Left lung (tissue), 4 donors: ENCODE measurements at regions not wholly inside any gene's neighbourhood (a gene's known extent, or its start where the extent isn't known, plus 50 kb on each side); places are given as distances from the start of the nearest gene placed in this dataset.
A peak's percentile ranks its signal among the peaks of the same experiment; 100 is the strongest.

ENCODE experiments used
- ATAC-seq: fragments of 200-7000 bp; cut with Tn5 transposase; one replicate; pipeline ENCODE4 v1.9.1; 2020; ENCODE audit warnings: moderate library complexity
- DNase-seq, 4 donors: peaks; one replicate each; pipeline ENCODE4 v3.0.0-alpha.2; 2013 to 2020
- H3K27ac ChIP-seq, 2 donors: fragments of 200-600 bp; sonication (generic) in 1 of 2; one replicate each; pipeline versions ENCODE4 v1.5.0 to v1.8.0; 2020 to 2021
- H3K27me3 ChIP-seq, 2 donors: fragments of 200-600 bp; sonication (generic) in 1 of 2; one replicate each; pipeline versions ENCODE4 v1.5.0 to v1.8.0; 2020 to 2021
- H3K36me3 ChIP-seq, 2 donors: fragments of 200-600 bp; sonication (generic) in 1 of 2; one replicate each; pipeline versions ENCODE4 v1.5.0 to v1.8.0; 2020 to 2021
- H3K4me1 ChIP-seq, 2 donors: fragments of 200-600 bp; one replicate each; pipeline ENCODE4 v1.8.0; 2021
- H3K4me3 ChIP-seq, 2 donors: fragments of 200-600 bp; sonication (generic) in 1 of 2; one replicate each; pipeline versions ENCODE4 v1.5.0 to v1.8.0; 2020 to 2021; ENCODE audit warnings: mild to moderate bottlenecking in 1 of 2
- H3K9me3 ChIP-seq, 2 donors: fragments of 200-600 bp; sonication (generic) in 1 of 2; one replicate each; pipeline versions ENCODE4 v1.5.0 to v1.8.0; 2020 to 2021
- intact Hi-C, 2 donors: fragments of 100-400 bp; cut with DNase I; formaldehyde crosslinking; loops; one replicate each; pipeline versions ENCODE4 v1.11.2 to v1.14.2; 2022
- TF ChIP-seq, protein P1 (sequence below), 2 donors: fragments of 200-600 bp; sonication (generic) in 1 of 2; IDR thresholded peaks; one replicate each; pipeline versions ENCODE4 v1.5.0 to v1.8.0; 2021; ENCODE audit warnings: antibody characterized with exemption in 2 of 2
- donor health status: DM: no; HTN: yes; CAD: no.
- donor health status: DM: no; HTN: no; CAD: no.

DNA sequence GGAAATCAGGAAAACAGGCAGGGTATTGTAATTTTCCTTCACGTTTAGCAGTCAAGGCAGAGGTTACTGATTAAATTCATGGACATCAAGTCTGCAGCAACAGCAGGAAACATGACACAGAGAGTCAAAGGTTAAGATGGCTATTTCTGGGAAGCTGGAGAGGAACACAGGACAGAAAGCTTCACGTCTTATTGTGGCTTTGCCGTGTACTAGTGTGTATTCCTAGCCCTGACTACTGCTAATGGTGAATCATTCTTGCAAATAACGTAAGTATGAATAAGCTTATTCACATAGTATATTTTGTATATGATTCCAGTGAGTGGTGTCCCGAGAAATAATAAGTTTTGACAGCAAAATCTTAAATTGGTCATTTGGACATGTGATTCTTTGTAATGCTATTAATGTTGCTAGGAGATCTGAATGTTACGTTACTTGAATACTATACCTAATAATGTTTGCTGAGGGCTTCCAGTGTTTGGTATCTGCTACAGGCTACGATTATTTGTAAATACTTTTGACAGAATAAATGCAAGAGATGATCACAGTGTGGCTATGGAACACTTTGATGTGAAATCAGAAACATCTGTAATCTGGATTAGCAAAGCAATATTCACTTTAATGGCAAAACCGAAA is 77.4 kb downstream of the DISP1 start:
- no peak for ATAC-seq
- Histone ChIP-seq H3K27me3 (no peaks in the 10 kb centered on the region), H3K4me3 (no peak overlapping the region), H3K9me3 (no peaks in the 10 kb centered on the region), H3K27ac (no peak overlapping the region), H3K4me1 (peaks cover 0 to 3% of the 10 kb centered on the region in 2 donors), H3K36me3 (no peaks in the 10 kb centered on the region)
- intact Hi-C loops = no loop called here
- TF ChIP-seq, protein P1, sequence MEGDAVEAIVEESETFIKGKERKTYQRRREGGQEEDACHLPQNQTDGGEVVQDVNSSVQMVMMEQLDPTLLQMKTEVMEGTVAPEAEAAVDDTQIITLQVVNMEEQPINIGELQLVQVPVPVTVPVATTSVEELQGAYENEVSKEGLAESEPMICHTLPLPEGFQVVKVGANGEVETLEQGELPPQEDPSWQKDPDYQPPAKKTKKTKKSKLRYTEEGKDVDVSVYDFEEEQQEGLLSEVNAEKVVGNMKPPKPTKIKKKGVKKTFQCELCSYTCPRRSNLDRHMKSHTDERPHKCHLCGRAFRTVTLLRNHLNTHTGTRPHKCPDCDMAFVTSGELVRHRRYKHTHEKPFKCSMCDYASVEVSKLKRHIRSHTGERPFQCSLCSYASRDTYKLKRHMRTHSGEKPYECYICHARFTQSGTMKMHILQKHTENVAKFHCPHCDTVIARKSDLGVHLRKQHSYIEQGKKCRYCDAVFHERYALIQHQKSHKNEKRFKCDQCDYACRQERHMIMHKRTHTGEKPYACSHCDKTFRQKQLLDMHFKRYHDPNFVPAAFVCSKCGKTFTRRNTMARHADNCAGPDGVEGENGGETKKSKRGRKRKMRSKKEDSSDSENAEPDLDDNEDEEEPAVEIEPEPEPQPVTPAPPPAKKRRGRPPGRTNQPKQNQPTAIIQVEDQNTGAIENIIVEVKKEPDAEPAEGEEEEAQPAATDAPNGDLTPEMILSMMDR (IDR thresholded peaks at IDR 0.05) = no peak
- DNase-seq = no peak

DNA sequence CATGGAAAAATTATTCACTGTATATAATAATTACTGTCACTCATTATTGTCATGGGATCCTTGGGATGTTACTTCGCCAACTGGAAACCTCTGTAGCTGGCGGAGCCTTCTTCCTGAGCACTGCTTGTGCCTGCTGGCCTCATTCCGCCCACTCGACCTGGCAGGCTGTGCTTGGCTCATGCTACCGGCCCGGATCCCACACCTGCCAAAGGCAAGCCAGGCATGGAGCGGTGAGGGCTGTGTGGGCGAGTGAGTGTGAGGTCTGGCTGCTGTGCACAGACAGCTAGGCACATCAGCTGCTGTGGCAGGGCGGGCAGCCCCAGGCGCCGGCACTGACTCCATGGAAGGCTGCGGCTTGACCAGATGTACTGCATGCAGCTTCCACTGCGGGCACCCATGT is 78.4 kb downstream of the DISP1 start:
- Histone ChIP-seq H3K27ac (no peak overlapping the region), H3K4me1 (peaks cover 0 to 5% of the 10 kb centered on the region in 2 donors), H3K27me3 (no peaks in the 10 kb centered on the region), H3K36me3 (no peaks in the 10 kb centered on the region), H3K9me3 (no peaks in the 10 kb centered on the region), H3K4me3 (no peak overlapping the region)
- peak in 1 of 4 donors; percentile 69 for DNase-seq
- intact Hi-C loops = no loop called here
- TF ChIP-seq, protein P1 (IDR thresholded peaks at IDR 0.05) = no peak
- no peak for ATAC-seq

DNA sequence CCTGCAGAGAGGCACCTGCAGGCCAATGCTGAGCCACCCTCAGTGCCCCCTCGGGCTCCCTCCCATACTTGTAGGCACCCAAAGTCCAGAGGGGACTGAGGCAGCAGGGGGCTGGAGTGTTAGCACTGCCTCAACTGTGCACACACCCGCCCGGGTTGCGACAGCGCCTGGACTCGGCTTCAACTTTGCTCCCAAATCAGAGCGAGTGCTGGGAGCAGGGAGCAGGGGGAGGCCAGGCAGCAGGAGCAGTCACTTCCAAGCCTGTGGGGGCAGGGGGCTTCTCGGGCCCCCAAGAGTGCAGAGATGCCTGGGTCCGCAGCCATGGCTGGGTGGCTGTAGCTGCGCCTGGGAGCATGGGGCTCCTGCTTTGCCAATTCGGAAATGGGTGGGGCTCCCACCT is 79.5 kb downstream of the DISP1 start:
- Histone ChIP-seq H3K4me3 (no peak overlapping the region), H3K9me3 (no peaks in the 10 kb centered on the region), H3K36me3 (no peaks in the 10 kb centered on the region), H3K27ac (no peak overlapping the region), H3K4me1 (peaks cover 0 to 5% of the 10 kb centered on the region in 2 donors), H3K27me3 (no peaks in the 10 kb centered on the region)
- DNase-seq (peak in 1 of 4 donors; percentile 57), ATAC-seq (no peak)
- TF ChIP-seq, protein P1 (IDR thresholded peaks at IDR 0.05) = no peak
- intact Hi-C loops = no loop called here

DNA sequence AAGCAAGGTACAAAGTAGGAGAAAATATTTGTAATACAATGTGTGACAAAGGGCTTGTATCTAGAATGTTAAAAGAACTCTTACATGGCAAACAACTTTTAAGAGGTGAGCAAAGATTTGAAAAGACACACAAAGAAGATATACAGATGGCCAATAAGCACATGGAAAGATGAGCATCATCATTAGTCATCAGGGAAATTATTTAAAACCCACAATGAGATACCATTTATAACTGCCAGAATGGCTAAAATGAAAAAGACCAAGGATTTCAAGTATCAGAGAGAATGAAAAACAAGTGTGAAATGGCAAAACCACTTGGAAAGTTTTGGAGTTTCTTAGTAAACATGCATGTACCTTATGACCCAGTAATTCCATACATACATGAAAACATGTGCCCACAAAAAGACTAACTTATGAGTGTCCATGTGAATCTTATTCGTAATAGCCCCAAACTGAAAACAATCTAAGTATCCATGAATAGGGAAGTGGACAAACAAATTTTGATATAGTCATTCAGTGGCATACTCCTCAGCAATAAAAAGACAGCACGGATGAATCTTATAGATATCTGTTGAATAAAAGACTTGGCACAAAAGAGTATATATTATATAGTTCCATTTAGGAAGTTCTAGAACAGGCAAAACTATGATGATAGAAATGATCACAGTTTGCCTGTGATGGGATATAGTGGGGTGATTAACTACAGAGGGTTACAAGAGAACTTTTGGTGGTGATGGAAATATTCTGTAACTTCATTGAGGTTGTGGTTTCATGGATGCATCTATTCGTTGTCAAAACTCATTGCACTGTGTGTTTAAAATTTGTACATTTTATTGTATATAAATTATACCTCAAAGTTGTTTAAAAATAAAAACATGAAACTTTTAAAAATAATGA is 82.0 kb downstream of the DISP1 start:
- H3K27me3 ChIP-seq = no peaks in the 10 kb centered on the region
- ATAC-seq (no peak), DNase-seq (no peak)
- TF ChIP-seq, protein P1 (IDR thresholded peaks at IDR 0.05) = no peak
- intact Hi-C loops = no loop called here
- H3K9me3 ChIP-seq = no peaks in the 10 kb centered on the region
- H3K36me3 ChIP-seq = no peaks in the 10 kb centered on the region
- H3K4me3 ChIP-seq = no peak overlapping the region
- peaks cover 0 to 5% of the 10 kb centered on the region in 2 donors for H3K4me1 ChIP-seq
- no peak overlapping the region for H3K27ac ChIP-seq

DNA sequence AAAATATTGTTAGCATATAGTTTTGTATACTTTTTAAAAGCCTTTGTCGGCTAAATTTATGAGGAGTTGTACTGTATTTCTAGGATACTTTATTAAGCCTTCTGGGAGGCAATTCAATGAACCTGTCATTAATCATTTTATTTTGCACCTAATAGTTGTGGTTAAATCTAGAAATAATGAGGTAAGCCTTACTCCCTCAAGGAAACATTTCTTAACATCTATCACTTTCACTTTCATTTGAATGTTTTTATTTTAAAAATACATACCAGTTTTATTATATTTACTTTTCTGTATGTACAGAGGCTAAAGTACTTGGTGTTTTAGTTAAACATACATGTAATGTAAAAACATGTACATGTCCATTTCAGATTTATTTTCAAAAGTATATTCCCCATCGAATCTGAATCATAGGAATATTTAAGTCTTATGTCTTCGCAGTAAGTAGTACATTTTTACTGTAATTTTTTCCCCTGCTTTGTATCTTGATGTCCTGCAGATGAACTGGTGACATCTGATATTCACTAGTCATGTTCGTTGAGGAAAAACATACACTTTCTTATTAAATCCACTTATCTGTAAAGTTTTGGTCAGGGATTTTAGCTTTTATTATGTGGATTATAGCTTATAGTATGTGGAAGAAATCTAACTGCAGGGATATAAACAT is 82.8 kb downstream of the DISP1 start:
- DNase-seq (peak in 1 of 4 donors; percentile 27), ATAC-seq (peak; percentile 74)
- peaks cover 0 to 5% of the 10 kb centered on the region in 2 donors for H3K4me1 ChIP-seq
- H3K27me3 ChIP-seq = no peaks in the 10 kb centered on the region
- intact Hi-C loops = no loop called here
- no peak overlapping the region for H3K4me3 ChIP-seq
- TF ChIP-seq, protein P1 (IDR thresholded peaks at IDR 0.05) = no peak
- H3K36me3 ChIP-seq = no peaks in the 10 kb centered on the region
- peak overlapping the region; percentile 19 to 21 for H3K27ac ChIP-seq
- no peaks in the 10 kb centered on the region for H3K9me3 ChIP-seq
